GM18873 (cell line): ENCODE measurements at regions not wholly inside any gene's neighbourhood (a gene's known extent, or its start where the extent isn't known, plus 50 kb on each side); places are given as distances from the start of the nearest gene placed in this dataset.
A peak's percentile ranks its signal among the peaks of the same experiment; 100 is the strongest.

ENCODE experiments used
- ATAC-seq: cut with Tn5 transposase; IDR thresholded peaks from one replicate; pipeline ENCODE4 v1.9.1; 2021; ENCODE audit warnings: mild to moderate bottlenecking, moderate library complexity, moderate number of reproducible peaks; ENCODE audit not compliant: unreplicated experiment, low FRiP score

DNA sequence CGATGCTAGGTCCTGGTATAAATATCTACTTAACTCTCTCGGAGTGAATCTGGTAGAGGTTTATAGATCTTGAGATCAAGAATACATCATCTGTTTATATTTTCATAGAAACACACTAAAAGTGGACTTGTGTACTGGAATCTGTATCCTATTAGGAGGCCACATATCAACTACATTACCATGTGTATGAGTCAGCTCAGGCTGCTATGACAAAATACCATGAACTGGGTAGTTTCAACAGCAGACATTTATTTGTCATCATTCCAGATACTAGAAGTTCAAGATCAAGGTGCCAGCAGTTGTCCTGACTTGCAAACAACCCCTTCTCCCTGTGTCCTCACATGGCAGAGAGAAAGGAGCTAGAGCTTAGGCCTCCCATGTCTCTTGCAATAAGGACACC, 113.9 kb upstream of the PFKP start:
- ATAC-seq = no peak

DNA sequence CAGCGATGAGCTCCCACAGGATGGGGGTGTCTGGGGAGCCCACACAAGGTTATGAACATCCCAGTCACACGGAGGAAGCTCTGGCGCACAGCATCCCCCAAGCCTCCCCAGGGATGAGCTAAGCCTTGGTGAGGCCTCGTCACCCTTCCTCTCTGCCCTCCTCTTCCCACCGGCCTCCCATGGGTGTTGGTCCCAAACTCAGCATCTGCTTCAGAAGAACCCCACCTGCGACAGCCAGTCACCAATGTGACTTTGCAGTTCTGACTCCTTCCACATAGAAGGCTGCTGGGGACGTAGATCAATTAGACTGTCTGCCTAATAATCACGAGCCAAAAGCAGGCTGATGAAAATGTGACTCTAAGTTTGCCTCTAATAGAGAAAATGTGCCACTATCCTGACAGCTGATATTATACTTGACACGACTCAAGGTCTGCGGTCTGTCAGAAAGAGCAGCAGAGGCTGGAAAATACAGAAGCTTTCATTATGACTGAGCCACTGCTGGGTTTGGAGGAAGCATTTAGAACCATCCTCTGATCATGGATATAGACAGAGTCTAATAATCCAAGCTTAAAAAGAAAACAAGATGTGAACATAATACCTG, 116.0 kb upstream of the PFKP start:
- ATAC-seq = no peak

DNA sequence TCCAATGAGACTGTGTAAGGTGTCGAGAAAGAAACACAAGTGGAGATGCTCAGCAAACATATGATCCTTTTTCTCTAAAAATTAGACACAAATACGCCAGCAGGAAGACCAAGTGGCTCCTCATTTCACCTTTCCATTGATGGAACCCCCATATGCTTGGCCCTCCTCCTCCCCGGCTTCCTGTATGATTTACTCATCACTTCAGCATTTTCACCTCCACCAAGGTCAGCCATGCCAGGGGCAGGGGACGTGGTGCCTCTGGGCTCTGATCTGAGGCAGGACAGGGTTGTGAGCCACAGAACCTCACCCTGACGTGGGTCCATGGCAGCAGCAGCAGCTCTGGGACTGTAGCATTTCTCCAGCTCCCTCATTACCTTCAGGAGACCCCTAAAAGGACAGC, 116.8 kb upstream of the PFKP start:
- no peak for ATAC-seq

DNA sequence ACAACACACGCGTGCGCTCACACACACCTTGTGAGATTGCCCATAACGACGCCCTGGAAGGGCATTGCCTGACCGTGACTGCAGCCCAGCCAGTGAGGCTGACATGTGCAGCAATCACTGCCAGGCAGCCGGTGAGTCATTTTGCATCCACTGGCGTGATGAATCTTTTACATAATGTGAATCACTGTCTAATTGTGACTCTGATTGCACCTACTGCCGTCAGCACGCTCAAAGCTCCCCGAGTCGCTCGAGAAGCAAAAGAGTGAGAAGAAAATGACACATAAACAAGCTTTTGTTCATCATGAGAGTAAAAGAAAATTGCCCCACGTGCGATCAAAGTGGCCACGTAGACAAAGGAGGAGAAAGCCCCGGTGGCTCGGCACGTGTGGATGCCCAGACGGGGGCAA, 117.4 kb upstream of the PFKP start:
- peak; percentile 66 for ATAC-seq

DNA sequence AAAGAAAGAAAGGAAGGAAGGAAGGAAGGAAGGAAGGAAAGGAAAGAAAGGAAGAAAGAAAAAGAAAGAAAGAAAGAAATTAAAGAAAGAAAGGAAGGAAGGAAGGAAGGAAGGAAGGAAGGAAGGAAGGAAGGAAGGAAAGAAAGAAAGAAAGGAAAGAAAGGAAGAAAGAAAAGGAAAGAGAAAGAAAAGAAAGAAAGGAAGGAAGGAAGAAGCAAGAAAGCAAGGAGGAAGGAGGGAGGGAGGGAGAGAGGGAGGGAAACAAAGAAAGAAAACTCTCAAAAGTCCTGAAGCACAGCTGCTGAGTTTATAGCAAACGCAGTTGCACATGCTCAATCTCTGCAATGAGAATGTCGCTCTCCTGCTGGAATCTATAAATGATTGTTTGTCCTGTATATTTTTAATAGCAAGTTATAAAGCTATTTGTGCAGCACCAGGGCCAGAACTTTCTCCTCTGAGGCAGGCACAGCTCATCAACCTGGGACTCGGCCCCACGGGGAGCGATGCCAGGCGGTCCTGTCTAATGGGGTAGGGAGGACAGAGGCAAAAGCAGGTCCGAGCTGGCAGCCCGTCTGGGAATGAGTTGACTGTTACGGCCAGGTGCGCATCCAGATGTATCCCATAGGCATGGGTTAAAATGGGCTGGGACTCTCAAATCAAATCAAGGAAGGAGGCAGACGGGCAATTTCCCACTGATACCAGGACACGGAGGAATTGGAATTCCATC, 118.0 kb upstream of the PFKP start:
- no peak for ATAC-seq

DNA sequence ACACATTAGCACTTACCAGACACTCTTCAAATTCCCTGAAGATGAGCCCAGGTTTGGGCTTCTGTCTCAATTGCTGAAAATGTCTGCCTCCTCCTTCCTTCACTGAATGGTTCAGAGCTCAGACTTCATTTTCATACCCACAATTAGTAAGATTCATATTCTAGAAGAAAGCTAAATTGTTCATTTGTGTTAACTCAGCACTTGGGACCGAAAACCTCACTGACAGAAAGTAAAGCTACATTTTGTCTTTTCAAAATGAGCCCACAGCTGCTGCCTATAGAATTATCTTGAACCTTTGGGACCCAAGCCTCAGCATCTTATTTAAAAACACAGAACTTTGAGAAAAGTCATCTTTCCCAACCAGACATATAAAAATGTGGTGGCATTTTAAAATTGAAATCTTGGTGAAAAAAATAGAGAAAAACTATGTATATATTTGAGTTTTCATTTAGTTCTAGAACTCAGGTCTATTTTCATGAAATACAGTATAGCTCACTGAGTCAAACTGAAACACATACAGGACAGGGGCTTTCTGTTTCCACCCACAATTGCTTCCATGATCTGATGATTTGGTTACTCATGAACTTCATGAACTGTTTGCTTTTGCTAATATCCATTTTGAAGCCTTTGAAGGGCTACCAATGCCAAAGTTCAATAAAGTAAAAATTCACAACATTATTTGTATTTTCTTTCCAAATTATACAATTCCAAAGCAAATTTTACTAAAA, 119.1 kb upstream of the PFKP start:
- peak; percentile 66 for ATAC-seq

DNA sequence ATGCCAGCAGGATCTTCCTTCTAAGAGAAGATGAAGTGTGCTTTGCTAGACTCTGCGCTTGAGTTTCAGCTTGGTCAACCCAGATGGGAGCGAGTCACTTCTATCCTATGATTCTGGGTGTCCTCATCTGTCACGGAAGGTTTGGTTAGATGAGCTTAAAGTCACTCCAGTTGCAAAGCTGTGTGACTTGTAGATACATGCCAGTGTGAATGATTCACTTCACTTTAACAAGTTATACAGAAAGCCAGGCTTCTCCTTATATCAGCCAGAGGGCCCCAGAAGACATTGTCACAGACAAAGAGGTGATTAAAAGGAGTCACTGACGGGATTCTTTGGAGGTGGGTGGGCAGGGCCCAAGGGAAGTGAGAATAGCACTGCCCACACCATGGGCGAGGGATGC, 122.6 kb upstream of the PFKP start:
- ATAC-seq = no peak

DNA sequence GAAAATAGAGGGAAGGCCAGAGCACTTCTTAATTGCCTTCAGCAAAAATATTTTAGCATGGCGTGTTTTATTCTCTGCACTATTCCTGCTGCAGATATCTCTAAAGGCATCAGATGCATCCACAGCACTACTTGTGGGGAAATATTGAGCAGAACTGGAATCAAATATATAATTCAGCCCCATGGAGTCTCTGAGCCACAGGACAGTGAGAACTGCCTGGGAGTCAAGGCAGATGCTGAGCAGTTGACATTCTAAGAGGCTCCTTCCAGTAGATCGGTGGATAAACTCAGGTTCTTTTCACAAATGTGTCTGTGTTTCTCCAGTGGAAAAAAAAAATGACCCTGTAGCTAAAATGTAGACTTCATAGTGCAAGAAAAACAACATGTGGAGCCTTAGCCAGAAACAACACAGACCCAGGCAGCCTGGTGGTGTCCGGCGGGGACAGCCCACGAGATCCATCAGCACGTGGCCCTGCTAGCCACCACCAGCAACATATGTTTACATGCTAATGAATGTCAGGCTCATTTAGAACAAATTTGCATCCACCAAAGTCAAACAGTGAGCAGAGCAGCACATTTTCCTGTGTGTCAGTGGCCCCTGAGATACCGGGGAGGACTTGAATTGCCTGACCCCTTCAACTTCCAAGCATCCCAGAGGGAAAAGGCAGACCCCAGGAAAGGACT, 123.3 kb upstream of the PFKP start:
- no peak for ATAC-seq

DNA sequence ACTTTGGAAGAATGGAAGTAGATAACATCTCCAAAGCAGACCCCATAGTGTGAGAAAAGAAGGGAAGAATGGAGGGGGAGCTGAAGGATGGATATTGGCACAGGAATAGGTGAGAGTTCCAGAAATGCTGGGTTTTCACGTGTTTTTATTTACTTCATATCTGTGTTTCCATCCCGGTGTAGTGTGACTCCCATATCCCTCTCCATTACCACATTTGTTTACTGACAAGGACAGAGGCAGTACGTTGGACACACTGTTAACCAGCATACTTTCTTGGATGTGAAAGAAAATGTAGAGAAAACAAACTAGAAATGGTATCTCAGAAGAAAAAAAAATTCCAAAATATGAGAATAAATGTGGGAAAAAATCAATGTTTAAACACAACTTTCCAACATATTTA, 124.4 kb upstream of the PFKP start:
- no peak for ATAC-seq

DNA sequence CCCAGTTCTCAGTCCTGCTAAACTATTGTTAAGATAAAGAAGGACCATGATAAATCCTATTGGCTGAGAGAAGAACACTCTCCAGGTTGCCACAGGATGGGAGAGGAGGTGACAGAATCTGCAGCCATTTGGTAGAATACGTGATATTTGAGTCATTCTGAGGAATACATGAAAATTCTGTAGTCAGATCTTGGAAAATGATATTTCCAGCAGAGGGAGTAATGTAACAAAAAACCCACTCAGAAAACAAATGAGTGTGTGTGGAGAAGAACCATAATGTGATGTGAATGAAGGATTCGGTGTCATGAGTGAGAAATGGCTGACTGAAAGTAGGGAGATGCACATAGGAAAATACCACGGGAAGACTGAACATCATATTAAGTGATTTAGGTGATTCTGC, 128.5 kb upstream of the PFKP start:
- no peak for ATAC-seq

DNA sequence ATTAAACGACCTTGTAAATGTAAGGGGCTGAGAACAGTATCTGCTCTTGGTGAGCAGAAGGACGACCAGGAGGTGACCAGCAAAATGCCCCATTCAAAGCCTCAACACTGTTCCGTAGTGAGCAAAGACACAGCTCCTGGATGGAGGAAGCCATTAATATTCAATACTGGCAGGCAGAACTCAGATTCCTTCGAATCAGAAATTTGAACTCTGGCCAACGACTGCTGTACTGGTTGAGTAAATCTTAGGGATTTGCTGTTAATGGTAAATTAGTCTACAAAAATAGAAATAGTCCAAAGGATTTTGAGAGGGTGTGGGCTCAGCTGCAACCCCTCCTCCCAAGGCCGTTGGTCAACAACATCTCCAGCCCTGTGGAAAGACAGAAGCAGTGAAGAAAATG, 130.5 kb upstream of the PFKP start:
- ATAC-seq = no peak

DNA sequence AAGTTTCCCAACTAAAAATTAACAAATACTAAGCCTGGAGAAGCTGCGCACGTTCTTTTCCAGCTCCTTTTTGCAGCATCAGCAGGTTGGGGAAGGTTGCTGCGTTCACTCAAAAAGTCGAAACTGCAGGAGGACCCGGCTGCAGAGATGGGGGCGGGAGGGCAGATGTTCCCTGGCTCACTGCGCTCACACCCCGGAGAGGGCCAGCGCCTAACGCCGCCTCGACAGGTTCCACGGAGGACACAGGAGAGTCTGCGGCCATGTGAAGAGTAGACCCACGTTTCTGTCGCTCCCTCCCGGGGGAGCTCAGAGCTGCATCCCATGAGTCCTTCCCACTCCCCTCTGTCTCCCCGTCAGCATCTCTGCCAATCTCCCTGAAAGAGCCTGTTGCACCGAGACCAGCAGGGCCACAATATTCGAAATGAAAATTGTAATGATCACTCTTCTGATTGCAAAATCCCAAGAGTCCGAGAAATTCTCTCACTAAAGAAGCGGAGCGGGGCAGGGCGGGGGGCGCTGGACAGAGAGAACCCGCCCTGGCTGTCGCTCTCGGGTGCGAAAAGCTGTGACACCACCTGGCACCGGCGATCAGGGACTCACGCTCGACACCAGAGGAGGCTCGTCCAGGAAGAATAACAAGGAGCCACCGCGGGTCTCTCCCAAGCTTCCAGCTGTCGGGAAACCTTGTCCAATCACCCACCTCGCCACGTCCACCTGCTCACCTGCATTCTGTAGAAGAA, 131.5 kb upstream of the PFKP start:
- ATAC-seq = no peak

DNA sequence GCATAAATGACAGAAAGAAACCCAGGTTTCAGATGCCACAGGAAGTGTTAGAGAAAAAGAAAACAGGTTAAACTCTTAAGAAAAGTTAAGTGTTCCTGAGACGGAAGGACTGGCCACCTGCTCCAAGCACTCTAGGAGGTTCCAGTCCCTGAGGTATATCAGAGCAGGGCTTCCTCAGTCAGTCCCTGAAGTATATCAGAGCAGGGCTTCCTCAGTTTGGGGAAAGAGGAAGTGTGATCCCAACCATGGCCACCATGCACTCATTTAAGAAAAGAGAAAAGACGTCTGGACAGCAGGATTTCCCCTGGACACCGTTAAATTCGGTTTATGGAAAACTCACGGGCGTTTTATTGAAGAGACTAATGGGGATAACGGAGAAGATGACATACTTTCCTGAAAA, 133.4 kb upstream of the PFKP start:
- ATAC-seq = no peak

DNA sequence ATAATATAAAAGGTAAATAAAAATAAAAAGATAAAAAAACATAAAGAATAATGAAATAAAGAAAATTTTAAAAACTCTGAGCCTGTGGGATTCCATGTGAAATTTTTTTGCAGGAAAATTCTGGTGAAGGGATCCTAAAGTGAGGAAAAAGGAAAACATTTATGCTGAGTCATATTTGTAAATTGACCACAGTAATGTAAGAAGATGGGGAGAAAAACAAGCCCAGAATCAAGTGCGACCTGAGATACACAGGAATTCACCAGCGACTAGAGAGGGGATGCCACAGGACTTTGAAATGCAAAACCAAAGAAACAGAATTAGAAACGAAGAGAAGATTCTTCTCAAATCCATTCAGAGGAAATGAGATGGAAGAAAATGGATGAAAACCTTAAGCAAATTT, 133.8 kb upstream of the PFKP start:
- no peak for ATAC-seq

DNA sequence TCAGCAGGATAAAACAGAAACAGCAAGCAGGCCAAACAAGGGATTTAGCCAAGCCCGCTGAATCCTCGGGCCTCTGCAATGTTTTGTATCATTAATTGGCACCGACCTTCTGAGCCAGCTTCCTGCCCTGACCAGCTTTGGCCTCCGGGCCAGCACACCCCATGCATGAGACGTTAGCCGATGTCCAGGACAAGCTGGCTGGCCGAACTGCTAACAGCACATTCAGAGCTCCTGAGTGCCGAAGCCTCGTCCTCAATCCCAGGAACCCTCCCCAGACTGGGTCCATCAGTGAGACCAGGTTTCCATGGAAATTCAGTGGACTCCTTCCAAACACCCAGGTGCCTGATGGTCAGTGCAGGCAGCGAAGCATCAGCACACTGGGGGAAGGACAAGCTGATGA, 134.3 kb upstream of the PFKP start:
- no peak for ATAC-seq

DNA sequence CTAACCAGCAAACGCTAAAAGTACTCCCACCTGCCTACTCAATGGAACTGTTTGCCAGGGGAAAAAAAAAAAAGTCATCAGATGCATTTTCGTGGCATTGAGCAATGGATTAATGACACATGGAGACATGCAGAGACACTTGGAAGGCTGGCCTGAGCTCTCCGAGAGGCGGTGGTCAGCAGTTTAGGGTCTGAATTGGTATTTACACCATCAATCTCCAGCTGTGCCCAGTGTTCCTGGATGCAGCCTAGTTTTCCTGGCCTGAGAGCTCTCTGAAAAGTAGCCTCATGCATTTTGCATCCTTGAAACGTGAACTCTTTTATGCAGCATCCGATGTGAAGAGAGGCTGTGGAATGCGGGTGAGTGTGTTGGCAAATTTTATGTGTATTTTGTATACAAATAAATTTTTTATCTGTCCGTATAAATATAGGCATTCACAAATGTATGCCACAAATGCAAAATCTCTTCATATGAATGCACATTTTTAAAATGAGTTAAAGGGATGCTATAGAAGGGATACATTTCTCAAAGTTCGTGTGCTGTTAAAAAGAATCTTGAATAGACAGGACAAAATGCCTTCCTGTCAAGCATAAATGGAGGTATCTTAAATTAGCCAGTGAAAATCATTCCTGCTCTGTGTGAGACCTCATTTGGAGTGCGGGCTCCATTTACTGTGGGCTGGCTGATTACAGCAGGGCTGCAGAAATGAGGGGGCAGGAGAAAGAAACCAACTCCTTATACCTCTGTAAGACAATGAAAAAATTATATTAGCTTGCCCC, 137.7 kb upstream of the PFKP start:
- ATAC-seq = no peak

DNA sequence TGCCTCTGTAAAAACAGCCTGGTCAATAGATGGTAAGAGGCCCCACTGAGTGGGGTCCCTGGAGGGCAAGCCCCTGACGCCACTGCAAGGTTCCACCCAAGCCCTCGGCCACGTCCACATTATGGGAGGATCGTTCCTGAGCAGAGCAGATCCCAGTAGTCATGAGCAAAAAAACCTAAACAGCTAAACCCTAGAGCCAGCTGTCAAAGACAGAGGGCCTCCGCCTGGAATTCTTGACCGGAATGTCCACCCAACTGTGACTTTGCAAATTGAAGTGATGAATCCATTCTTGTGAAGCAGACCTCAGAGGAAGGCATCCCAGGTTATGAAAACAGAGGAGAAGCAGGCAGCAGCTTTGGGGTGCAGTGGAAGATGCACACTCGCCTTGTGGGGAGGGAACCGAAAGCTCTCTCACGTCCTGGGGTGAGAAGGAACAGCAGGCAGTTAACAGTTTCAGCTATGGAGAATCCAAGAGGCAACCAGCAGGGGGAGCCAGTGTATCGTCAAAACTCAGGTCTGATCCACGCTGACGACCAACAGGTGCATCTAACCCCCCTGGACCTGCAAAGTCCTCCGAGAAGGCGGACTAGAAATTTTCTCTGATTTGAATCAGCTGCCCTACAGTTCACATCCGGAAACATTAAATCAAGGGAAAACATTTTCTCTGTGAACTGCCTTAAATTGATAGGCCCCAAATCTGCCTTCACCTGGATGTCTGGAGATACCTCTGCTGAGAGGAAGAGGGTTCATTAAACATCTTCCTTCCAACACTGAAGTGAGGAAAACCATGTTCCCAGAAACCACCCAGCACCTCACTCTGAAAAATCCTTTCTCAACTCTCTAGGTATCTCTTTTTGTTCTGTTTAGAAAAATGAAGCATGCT, 139.1 kb upstream of the PFKP start:
- ATAC-seq = peak; percentile 66

DNA sequence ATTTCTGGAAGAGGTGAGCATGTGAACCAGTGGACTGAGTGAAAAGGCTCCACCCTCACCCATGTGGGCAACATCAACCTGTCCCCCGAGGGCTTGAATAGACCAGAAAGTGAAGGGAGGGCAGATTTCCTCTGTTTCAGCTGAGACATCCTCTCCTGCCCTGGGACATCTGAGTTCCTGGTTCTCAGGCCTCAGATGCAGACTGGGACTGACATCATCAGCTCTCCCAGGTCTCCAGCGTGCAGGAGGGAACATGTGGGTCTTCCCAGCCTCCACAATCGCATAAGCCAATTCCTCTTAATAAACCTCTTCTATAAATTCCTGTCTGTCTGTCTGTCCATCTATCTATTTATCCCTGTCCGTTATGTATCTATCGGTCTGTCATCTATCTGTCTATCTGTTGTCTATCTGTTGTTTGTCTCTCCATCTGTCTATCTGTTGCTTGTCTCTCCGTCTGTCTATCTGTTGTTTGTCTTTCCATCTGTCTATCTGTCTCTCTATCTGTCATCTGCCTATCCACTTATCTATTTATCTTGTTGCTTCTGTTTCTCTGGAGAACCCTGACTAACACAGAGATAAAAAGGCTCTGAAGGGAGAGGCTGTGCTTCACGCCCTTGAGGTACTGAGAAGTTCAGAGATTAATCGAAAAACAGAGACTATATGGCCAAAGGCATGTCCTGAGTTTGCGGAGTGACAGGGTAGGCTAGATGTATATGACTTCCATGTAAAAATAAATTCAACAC, 140.3 kb upstream of the PFKP start:
- no peak for ATAC-seq
